Trophoblast cell (in vitro differentiated cells and primary cell): ENCODE measurements at regions not wholly inside any gene's neighbourhood (a gene's known extent, or its start where the extent isn't known, plus 50 kb on each side); places are given as distances from the start of the nearest gene placed in this dataset.

ENCODE experiments used
- DNase-seq, 2 donors: peaks; one replicate each; pipeline ENCODE4 v3.0.0-alpha.2; 2016
- H2AFZ ChIP-seq: 2 replicates; pipeline ENCODE4 v1.6.1; 2013; ENCODE audit warnings: low read length, moderate library complexity, mild to moderate bottlenecking; ENCODE audit not compliant: insufficient read depth, poor library complexity
- H2AK5ac ChIP-seq: 2 replicates; pipeline ENCODE4 v1.6.1; 2013; ENCODE audit warnings: mild to moderate bottlenecking, low read length
- H2BK120ac ChIP-seq: 2 replicates; pipeline ENCODE4 v1.6.1; 2013; ENCODE audit warnings: low read length, mild to moderate bottlenecking, moderate library complexity; ENCODE audit not compliant: insufficient read depth, poor library complexity
- H2BK12ac ChIP-seq: 2 replicates; pipeline ENCODE4 v1.6.1; 2013; ENCODE audit warnings: mild to moderate bottlenecking, low read length, moderate library complexity
- H2BK5ac ChIP-seq: 2 replicates; pipeline ENCODE4 v1.6.1; 2013; ENCODE audit warnings: low read length, low read depth, moderate library complexity, mild to moderate bottlenecking; ENCODE audit not compliant: poor library complexity
- H3K14ac ChIP-seq: 2 replicates; pipeline ENCODE4 v1.6.1; 2013; ENCODE audit warnings: mild to moderate bottlenecking, low read length
- H3K18ac ChIP-seq: 2 replicates; pipeline ENCODE4 v1.6.1; 2013; ENCODE audit warnings: mild to moderate bottlenecking, low read length
- H3K23ac ChIP-seq: 2 replicates; pipeline ENCODE4 v1.6.1; 2013; ENCODE audit warnings: low read length
- H3K27ac ChIP-seq: 2 replicates; pipeline ENCODE4 v1.5.1; 2013; ENCODE audit warnings: low read depth, mild to moderate bottlenecking, inconsistent platforms, low read length, moderate library complexity
- H3K27me3 ChIP-seq: 2 replicates; pipeline ENCODE4 v1.6.1; 2013; ENCODE audit warnings: inconsistent platforms, mild to moderate bottlenecking, low read length, moderate library complexity; ENCODE audit not compliant: insufficient read depth
- H3K36me3 ChIP-seq, 2 experiments: 1 replicate in 1 of 2; 2 replicates in 1 of 2; pipeline ENCODE4 v1.6.1; 2013; ENCODE audit warnings: low read length in 2 of 2, mild to moderate bottlenecking in 2 of 2, moderate library complexity in 1 of 2; ENCODE audit not compliant: insufficient read depth in 2 of 2, control insufficient read depth in 1 of 2
- H3K4ac ChIP-seq: 2 replicates; pipeline ENCODE4 v1.6.1; 2013; ENCODE audit warnings: low read depth, mild to moderate bottlenecking, low read length, moderate library complexity
- H3K4me1 ChIP-seq, 2 experiments: 1 replicate in 1 of 2; 2 replicates in 1 of 2; pipeline ENCODE4 v1.6.1; 2013; ENCODE audit warnings: low read length in 2 of 2, mild to moderate bottlenecking in 2 of 2, moderate library complexity in 1 of 2; ENCODE audit not compliant: insufficient read depth in 2 of 2, control insufficient read depth in 1 of 2
- H3K4me2 ChIP-seq: 2 replicates; pipeline ENCODE4 v1.6.1; 2013; ENCODE audit warnings: inconsistent platforms, mild to moderate bottlenecking, low read length, moderate library complexity
- H3K4me3 ChIP-seq: 2 replicates; pipeline ENCODE4 v1.5.1; 2013; ENCODE audit warnings: mild to moderate bottlenecking, low read depth, low read length, inconsistent platforms
- H3K79me1 ChIP-seq: one replicate; pipeline ENCODE4 v1.6.1; 2013; ENCODE audit warnings: low read length
- H3K79me2 ChIP-seq: 2 replicates; pipeline ENCODE4 v1.6.1; 2013; ENCODE audit warnings: low read length, mild to moderate bottlenecking; ENCODE audit not compliant: control insufficient read depth, insufficient read depth, poor library complexity
- H3K9ac ChIP-seq: 2 replicates; pipeline ENCODE4 v1.6.1; 2013; ENCODE audit warnings: mild to moderate bottlenecking, low read length
- H3K9me3 ChIP-seq: 2 replicates; pipeline ENCODE4 v1.6.1; 2013; ENCODE audit warnings: low read depth, mild to moderate bottlenecking, control low read depth, inconsistent platforms, low read length; ENCODE audit not compliant: insufficient read depth
- H4K12ac ChIP-seq: 2 replicates; pipeline ENCODE4 v1.6.1; 2013; ENCODE audit warnings: low read depth, mild to moderate bottlenecking, low read length, moderate library complexity
- H4K8ac ChIP-seq: 2 replicates; pipeline ENCODE4 v1.6.1; 2013; ENCODE audit warnings: low read depth, mild to moderate bottlenecking, low read length, moderate library complexity
- H4K91ac ChIP-seq: one replicate; pipeline ENCODE4 v1.6.1; 2013; ENCODE audit warnings: low read depth, mild to moderate bottlenecking, low read length, moderate library complexity
- WGBS: extraction: QIAGEN DNeasy Blood & Tissue Kit; methylation state at CpG from one replicate; pipeline ENCODE4 v1.1.7; 2013; ENCODE audit warnings: missing lambda C conversion rate; ENCODE audit not compliant: insufficient read length, insufficient coverage; ENCODE audit errors: extremely low coverage; 5-methylcytosine and 5-hydroxymethylcytosine counted together

GRCh38 chr10:3452173-3452626 lies 279.6 kb upstream of the PITRM1 start:
- Histone ChIP-seq H3K4me2 (no peak overlapping the region), H3K9ac (no peak overlapping the region), H4K12ac (no peak overlapping the region), H4K8ac (no peak overlapping the region), H3K79me1 (peaks cover 7% of the 10 kb centered on the region), H2BK120ac (peak overlapping the region; percentile 63), H3K27me3 (no peaks in the 10 kb centered on the region), H2AK5ac (no peak overlapping the region), H3K27ac (no peak overlapping the region), H2BK5ac (no peak overlapping the region), H2AFZ (no peak overlapping the region), H3K36me3 (no peaks in the 10 kb centered on the region), H3K23ac (no peak overlapping the region), H3K9me3 (peaks cover 3% of the 10 kb centered on the region), H3K4ac (no peak overlapping the region), H3K18ac (no peak overlapping the region), H3K79me2 (peaks cover 4% of the 10 kb centered on the region), H3K4me3 (no peak overlapping the region), H3K4me1 (peaks cover 11 to 20% of the 10 kb centered on the region in 2 experiments), H2BK12ac (peak overlapping the region; percentile 69), H4K91ac (peak overlapping the region; percentile 57), H3K14ac (no peak overlapping the region)
- DNase-seq = no peak
- WGBS = no CpG with 5 or more reads among the region's 5 CpGs

GRCh38 chr10:3451516-3452172 lies 279.1 kb upstream of the PITRM1 start:
- peak in 1 of 2 donors; percentile 27 for DNase-seq
- H2BK12ac ChIP-seq = peak overlapping the region; percentile 55
- H4K12ac ChIP-seq = no peak overlapping the region
- H2AK5ac ChIP-seq = peak overlapping the region; percentile 70
- peaks cover 4% of the 10 kb centered on the region for H3K79me2 ChIP-seq
- H3K9me3 ChIP-seq = no peaks in the 10 kb centered on the region
- no peaks in the 10 kb centered on the region for H3K27me3 ChIP-seq
- H3K18ac ChIP-seq = no peak overlapping the region
- no peak overlapping the region for H3K4me2 ChIP-seq
- H2BK120ac ChIP-seq = peak overlapping the region; percentile 23
- H4K91ac ChIP-seq = peak overlapping the region; percentile 29
- H4K8ac ChIP-seq = no peak overlapping the region
- no peak overlapping the region for H2BK5ac ChIP-seq
- peaks cover 7% of the 10 kb centered on the region for H3K79me1 ChIP-seq
- no peak overlapping the region for H3K4me3 ChIP-seq
- no CpG with 5 or more reads among the region's 4 CpGs for WGBS
- H3K4me1 ChIP-seq = peaks cover 11 to 20% of the 10 kb centered on the region in 2 experiments
- H3K36me3 ChIP-seq = no peaks in the 10 kb centered on the region
- no peak overlapping the region for H3K27ac ChIP-seq
- H3K9ac ChIP-seq = no peak overlapping the region
- no peak overlapping the region for H3K4ac ChIP-seq
- no peak overlapping the region for H3K14ac ChIP-seq
- H3K23ac ChIP-seq = no peak overlapping the region
- H2AFZ ChIP-seq = no peak overlapping the region

GRCh38 chr10:3446221-3446620 lies 273.6 kb upstream of the PITRM1 start:
- no peak overlapping the region for H3K27ac ChIP-seq
- no peaks in the 10 kb centered on the region for H3K9me3 ChIP-seq
- no peak overlapping the region for H2BK5ac ChIP-seq
- H4K12ac ChIP-seq = no peak overlapping the region
- DNase-seq = no peak
- no peak overlapping the region for H3K18ac ChIP-seq
- no CpG with 5 or more reads among the region's 4 CpGs for WGBS
- H3K14ac ChIP-seq = no peak overlapping the region
- H3K23ac ChIP-seq = no peak overlapping the region
- H3K36me3 ChIP-seq = no peaks in the 10 kb centered on the region
- H3K4ac ChIP-seq = no peak overlapping the region
- no peak overlapping the region for H2BK120ac ChIP-seq
- no peak overlapping the region for H3K9ac ChIP-seq
- H2AK5ac ChIP-seq = no peak overlapping the region
- H4K91ac ChIP-seq = no peak overlapping the region
- no peak overlapping the region for H2BK12ac ChIP-seq
- no peak overlapping the region for H3K4me2 ChIP-seq
- H4K8ac ChIP-seq = no peak overlapping the region
- H3K4me1 ChIP-seq = no peaks in the 10 kb centered on the region
- no peaks in the 10 kb centered on the region for H3K79me2 ChIP-seq
- no peak overlapping the region for H3K4me3 ChIP-seq
- H3K79me1 ChIP-seq = no peaks in the 10 kb centered on the region
- no peaks in the 10 kb centered on the region for H3K27me3 ChIP-seq
- H2AFZ ChIP-seq = no peak overlapping the region

GRCh38 chr10:3445648-3446047 lies 273.1 kb upstream of the PITRM1 start:
- Histone ChIP-seq H3K9ac (no peak overlapping the region), H3K79me1 (no peaks in the 10 kb centered on the region), H3K36me3 (no peaks in the 10 kb centered on the region), H3K4me1 (no peaks in the 10 kb centered on the region), H3K4me2 (no peak overlapping the region), H2AFZ (no peak overlapping the region), H2BK12ac (no peak overlapping the region), H3K4me3 (no peak overlapping the region), H3K79me2 (no peaks in the 10 kb centered on the region), H3K4ac (no peak overlapping the region), H4K91ac (no peak overlapping the region), H3K27me3 (no peaks in the 10 kb centered on the region), H3K18ac (no peak overlapping the region), H4K12ac (no peak overlapping the region), H2BK5ac (no peak overlapping the region), H2BK120ac (no peak overlapping the region), H3K14ac (no peak overlapping the region), H3K23ac (no peak overlapping the region), H2AK5ac (no peak overlapping the region), H4K8ac (no peak overlapping the region), H3K27ac (no peak overlapping the region), H3K9me3 (no peaks in the 10 kb centered on the region)
- WGBS = no CpG with 5 or more reads among the region's 4 CpGs
- DNase-seq = no peak
